H1 (cell line): ENCODE measurements at regions not wholly inside any gene's neighbourhood (a gene's known extent, or its start where the extent isn't known, plus 50 kb on each side); places are given as distances from the start of the nearest gene placed in this dataset.

Experiments
- CHD1 ChIP-seq: IDR thresholded peaks from 2 replicates; pipeline ENCODE4 v1.6.1; 2012; ENCODE audit warnings: low read depth, low read length, improper control_type of control experiment
- CREB1 ChIP-seq: IDR thresholded peaks from 2 replicates; pipeline ENCODE4 v1.6.1; 2012; ENCODE audit warnings: inconsistent platforms
- EP300 ChIP-seq, 2 experiments: IDR thresholded peaks; 1 replicate in 1 of 2; 2 replicates in 1 of 2; pipeline ENCODE4 v1.6.1; 2011 to 2012; ENCODE audit warnings: low read depth in 2 of 2, low read length in 2 of 2, mild to moderate bottlenecking in 2 of 2, borderline replicate concordance in 1 of 2, inconsistent platforms in 1 of 2, moderate library complexity in 1 of 2
- POLR2A ChIP-seq, 2 experiments: IDR thresholded peaks; 1 replicate in 1 of 2; 2 replicates in 1 of 2; pipeline ENCODE4 v1.6.1; 2011; ENCODE audit warnings: low read depth in 2 of 2, low read length in 2 of 2, mild to moderate bottlenecking in 2 of 2; ENCODE audit errors: control extremely low read depth in 1 of 2

DNA sequence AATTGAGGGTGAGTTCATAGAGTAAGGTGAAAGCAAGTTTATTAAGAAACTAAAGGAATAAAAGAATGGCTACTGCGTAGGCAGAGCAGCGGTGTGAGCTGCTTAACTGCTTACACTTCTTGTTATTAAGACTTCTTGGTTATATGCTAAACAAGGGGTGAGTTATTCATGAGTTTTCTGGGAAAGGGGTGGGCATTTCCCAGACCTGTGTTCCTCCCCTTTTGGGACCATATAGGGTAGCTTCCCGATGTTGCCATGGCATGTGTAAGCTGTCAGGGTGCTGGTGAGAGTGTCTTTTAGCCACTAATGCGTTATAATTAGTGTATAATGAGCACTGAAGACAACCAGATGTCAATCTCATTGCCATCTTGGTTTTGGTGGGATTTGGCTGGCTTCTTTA, 126.5 kb downstream of the ARSF start (continued):
- TF ChIP-seq CREB1 (no peak), CHD1 (no peak), POLR2A (IDR thresholded peaks at IDR 0.05; ENCODE audit: control extremely low read depth in 1 of 2, low read depth in 2 of 2, low read length in 2 of 2) (no peak), EP300 (IDR thresholded peaks at IDR 0.05; ENCODE audit: borderline replicate concordance in 1 of 2, low read depth in 2 of 2, low read length in 2 of 2) (no peak)
